Choroid plexus epithelial cell (primary cell): ENCODE measurements at regions not wholly inside any gene's neighbourhood (a gene's known extent, or its start where the extent isn't known, plus 50 kb on each side); places are given as distances from the start of the nearest gene placed in this dataset.

Experiments
- DNase-seq: peaks from one replicate; pipeline ENCODE4 v3.0.0-alpha.2; 2010; ENCODE audit warnings: low read depth
- H3K4me3 ChIP-seq: 2 replicates; pipeline ENCODE4 v1.5.1; 2011; ENCODE audit warnings: low read depth, mild to moderate bottlenecking, control low read depth, low read length, moderate library complexity
- TF ChIP-seq, protein P1 (sequence below): conservative IDR thresholded peaks from 2 replicates; pipeline ENCODE4 v1.5.1; 2011; ENCODE audit warnings: low read depth, mild to moderate bottlenecking, control low read depth, inconsistent platforms, low read length, moderate library complexity

GRCh38 chr11:112394304-112394703, 133.6 kb upstream of the PLET1 start:
- no peak for DNase-seq
- no peak overlapping the region for H3K4me3 ChIP-seq
- TF ChIP-seq, protein P1, sequence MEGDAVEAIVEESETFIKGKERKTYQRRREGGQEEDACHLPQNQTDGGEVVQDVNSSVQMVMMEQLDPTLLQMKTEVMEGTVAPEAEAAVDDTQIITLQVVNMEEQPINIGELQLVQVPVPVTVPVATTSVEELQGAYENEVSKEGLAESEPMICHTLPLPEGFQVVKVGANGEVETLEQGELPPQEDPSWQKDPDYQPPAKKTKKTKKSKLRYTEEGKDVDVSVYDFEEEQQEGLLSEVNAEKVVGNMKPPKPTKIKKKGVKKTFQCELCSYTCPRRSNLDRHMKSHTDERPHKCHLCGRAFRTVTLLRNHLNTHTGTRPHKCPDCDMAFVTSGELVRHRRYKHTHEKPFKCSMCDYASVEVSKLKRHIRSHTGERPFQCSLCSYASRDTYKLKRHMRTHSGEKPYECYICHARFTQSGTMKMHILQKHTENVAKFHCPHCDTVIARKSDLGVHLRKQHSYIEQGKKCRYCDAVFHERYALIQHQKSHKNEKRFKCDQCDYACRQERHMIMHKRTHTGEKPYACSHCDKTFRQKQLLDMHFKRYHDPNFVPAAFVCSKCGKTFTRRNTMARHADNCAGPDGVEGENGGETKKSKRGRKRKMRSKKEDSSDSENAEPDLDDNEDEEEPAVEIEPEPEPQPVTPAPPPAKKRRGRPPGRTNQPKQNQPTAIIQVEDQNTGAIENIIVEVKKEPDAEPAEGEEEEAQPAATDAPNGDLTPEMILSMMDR: no peak

GRCh38 chr11:112396076-112396475, 135.4 kb upstream of the PLET1 start:
- no peak for DNase-seq
- no peak overlapping the region for H3K4me3 ChIP-seq
- TF ChIP-seq, protein P1: no peak

- TF ChIP-seq, protein P1: no peak
- H3K4me3 ChIP-seq: no peak overlapping the region
- peak; percentile 5 for DNase-seq
Measured at GRCh38 chr11:112398798-112399478, 138.3 kb upstream of the PLET1 start.

GRCh38 chr11:112400476-112401014, 139.9 kb upstream of the PLET1 start:
- H3K4me3 ChIP-seq: no peak overlapping the region
- TF ChIP-seq, protein P1: no peak
- no peak for DNase-seq

DNA sequence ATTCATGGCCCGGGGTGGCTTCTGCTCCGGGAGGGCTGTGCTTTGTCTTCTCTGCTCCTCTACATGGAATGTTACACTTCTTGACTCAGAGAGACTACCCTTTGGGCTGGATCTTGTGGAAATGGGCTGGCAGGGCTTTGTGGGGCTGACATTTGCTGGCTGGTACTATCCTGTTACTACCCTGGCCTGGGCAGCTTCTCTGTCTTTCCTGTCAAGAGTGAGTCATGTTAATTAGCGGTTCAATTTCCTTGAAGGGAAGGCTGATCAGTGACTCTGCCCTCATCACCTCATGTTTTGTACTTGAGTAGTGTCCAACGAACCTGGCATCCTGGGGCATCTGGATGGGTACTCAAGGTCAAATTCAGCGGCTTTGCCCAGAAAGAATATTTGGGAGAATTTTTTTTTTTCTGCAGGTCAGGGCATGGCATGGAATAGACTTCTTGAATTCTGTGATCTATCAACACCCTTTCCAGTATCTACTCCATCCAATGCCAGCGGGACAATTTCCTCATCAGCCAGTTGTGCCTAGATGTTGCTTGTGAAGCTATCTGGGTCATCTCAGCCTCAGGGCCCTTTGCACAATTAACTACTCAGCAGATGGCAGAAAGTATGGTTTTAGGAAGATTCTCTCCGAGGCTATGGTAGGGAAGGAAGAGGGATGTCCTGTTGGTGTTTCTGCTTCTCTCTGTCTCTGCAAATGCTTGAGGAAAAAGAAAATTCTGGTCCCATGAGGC, 140.5 kb upstream of the PLET1 start:
- H3K4me3 ChIP-seq: no peak overlapping the region
- DNase-seq: no peak
- TF ChIP-seq, protein P1: no peak

- H3K4me3 ChIP-seq: no peak overlapping the region
- no peak for DNase-seq
- TF ChIP-seq, protein P1: no peak
Measured at GRCh38 chr11:112403432-112403831, 142.8 kb upstream of the PLET1 start.
